ENCODE measurements at regions not wholly inside any gene's neighbourhood (a gene's known extent, or its start where the extent isn't known, plus 50 kb on each side); places are given as distances from the start of the nearest gene placed in this dataset.

GRCh38 chr21:32185726-32186125 is 93.1 kb downstream of the MIS18A start:
- no peak overlapping the region for H3K4me3 ChIP-seq (ENCODE audit: low read depth, low read length)
- POLR2A ChIA-PET, result no interaction called here
- TF ChIP-seq, protein P1, sequence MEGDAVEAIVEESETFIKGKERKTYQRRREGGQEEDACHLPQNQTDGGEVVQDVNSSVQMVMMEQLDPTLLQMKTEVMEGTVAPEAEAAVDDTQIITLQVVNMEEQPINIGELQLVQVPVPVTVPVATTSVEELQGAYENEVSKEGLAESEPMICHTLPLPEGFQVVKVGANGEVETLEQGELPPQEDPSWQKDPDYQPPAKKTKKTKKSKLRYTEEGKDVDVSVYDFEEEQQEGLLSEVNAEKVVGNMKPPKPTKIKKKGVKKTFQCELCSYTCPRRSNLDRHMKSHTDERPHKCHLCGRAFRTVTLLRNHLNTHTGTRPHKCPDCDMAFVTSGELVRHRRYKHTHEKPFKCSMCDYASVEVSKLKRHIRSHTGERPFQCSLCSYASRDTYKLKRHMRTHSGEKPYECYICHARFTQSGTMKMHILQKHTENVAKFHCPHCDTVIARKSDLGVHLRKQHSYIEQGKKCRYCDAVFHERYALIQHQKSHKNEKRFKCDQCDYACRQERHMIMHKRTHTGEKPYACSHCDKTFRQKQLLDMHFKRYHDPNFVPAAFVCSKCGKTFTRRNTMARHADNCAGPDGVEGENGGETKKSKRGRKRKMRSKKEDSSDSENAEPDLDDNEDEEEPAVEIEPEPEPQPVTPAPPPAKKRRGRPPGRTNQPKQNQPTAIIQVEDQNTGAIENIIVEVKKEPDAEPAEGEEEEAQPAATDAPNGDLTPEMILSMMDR (IDR thresholded peaks at IDR 0.05; ENCODE audit: insufficient read depth, low read length, missing control alignments), result no peak
- CTCF ChIA-PET, result no interaction called here
- no peak for DNase-seq (ENCODE audit: low read depth, low spot score)

DNA sequence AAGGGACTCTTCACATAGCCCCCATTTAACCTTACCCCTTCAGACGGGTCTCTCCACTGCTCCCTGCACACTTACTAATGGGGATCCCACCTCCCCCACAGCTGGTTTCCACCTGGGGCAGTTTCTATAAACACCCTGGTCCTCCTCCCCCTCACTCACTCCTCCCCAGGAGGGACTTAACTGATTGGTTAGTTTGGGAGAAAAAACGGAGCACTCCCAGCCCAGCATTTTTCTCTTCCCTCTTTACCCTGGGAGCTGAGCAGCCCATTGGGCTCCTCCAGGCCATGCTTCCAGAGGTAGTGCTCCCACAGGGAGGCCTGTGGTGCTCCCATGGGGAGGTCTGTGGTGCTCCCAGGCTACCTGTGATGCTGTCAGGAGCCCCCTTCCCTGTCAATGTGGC is 93.7 kb downstream of the MIS18A start:
- TF ChIP-seq, protein P1 (IDR thresholded peaks at IDR 0.05; ENCODE audit: insufficient read depth, low read length, missing control alignments), result no peak
- CTCF ChIA-PET, result interaction anchor here (1.0 kb wide), 1 partner anchor 73 kb away, joined by 3 read pairs; no protein-coding TSS in a partner anchor
- no peak overlapping the region for H3K4me3 ChIP-seq (ENCODE audit: low read depth, low read length)
- POLR2A ChIA-PET, result no interaction called here
- DNase-seq (ENCODE audit: low read depth, low spot score), result no peak

DNA sequence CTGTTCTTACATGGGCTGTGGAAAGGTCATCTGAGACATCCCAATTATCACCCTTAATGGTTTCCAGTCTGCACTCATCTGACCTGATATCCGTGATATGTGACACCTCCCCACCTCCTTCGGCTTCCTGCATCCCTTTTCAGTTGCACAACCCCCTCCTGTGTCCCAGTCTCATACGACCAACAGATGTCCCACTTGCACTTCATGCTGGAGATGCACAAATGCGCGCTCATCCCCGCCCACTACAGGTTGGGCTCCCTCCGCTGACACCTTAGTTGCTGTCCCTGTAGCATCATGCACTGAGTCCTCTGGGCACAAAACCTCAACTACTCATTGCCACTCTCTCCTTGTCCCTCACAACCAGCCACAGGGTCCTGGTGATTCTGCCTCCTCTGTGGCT is 94.4 kb downstream of the MIS18A start:
- CTCF ChIA-PET, result interaction anchor here (1.0 kb wide), 1 partner anchor 74 kb away, joined by 3 read pairs; no protein-coding TSS in a partner anchor
- no peak overlapping the region for H3K4me3 ChIP-seq (ENCODE audit: low read depth, low read length)
- no peak for DNase-seq (ENCODE audit: low read depth, low spot score)
- POLR2A ChIA-PET, result no interaction called here
- TF ChIP-seq, protein P1 (IDR thresholded peaks at IDR 0.05; ENCODE audit: insufficient read depth, low read length, missing control alignments), result no peak

DNA sequence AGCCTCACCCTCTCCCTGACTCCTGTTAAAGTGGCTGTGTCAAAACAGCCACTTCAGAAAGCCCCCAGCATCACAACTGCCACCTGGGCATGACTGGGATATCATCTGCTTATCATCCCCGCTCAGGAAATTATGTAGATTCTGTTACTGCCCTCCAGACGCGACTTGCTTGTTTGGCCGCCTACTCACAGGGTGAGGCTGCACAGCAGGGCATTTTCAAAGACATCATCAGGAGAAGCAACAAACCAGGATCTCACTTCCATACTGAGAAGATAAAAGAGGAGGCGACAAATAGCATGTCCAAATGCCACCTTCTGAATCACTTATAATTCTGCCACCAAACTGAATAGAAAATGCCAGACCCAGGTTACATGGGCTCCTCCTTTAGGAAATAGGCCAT is 94.8 kb downstream of the MIS18A start:
- H3K4me3 ChIP-seq (ENCODE audit: low read depth, low read length), result no peak overlapping the region
- CTCF ChIA-PET, result interaction anchor here (1.0 kb wide), 1 partner anchor 74 kb away, joined by 3 read pairs; no protein-coding TSS in a partner anchor
- no peak for DNase-seq (ENCODE audit: low read depth, low spot score)
- POLR2A ChIA-PET, result no interaction called here
- TF ChIP-seq, protein P1 (IDR thresholded peaks at IDR 0.05; ENCODE audit: insufficient read depth, low read length, missing control alignments), result no peak

GRCh38 chr21:32183396-32183795 is 95.5 kb downstream of the MIS18A start:
- POLR2A ChIA-PET, result no interaction called here
- CTCF ChIA-PET, result no interaction called here
- H3K4me3 ChIP-seq (ENCODE audit: low read depth, low read length), result no peak overlapping the region
- TF ChIP-seq, protein P1 (IDR thresholded peaks at IDR 0.05; ENCODE audit: insufficient read depth, low read length, missing control alignments), result no peak
- DNase-seq (ENCODE audit: low read depth, low spot score), result no peak

DNA sequence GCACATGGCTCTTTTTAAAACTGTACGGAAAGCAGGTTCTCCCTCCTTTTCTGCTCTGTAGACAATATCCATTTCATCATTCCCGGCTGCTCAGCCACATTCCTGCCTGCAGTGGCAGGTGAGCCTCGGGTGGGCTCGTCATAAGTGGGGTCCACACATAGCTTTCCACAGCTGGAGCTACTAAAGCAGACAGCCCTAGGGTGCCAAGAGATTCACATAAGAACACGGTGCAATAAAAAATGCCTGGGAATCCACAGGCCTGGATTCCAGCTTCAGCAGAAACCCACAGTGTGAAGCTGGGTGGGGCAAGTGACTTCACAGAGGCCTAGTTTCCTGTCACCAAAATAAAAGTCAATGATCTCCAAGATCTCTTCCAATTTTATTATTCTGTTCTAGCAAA is 96.4 kb downstream of the MIS18A start:
- H3K4me3 ChIP-seq (ENCODE audit: low read depth, low read length), result no peak overlapping the region
- TF ChIP-seq, protein P1 (IDR thresholded peaks at IDR 0.05; ENCODE audit: insufficient read depth, low read length, missing control alignments), result no peak
- CTCF ChIA-PET, result no interaction called here
- POLR2A ChIA-PET, result interaction anchor here (0.6 kb wide), 1 partner anchor 12 kb away, joined by 3 read pairs; no protein-coding TSS in a partner anchor
- no peak for DNase-seq (ENCODE audit: low read depth, low spot score)
